ENCODE measurements at regions not wholly inside any gene's neighbourhood (a gene's known extent, or its start where the extent isn't known, plus 50 kb on each side); places are given as distances from the start of the nearest gene placed in this dataset.
"Not testable (repeated sequence)": the region's sequence is repeated elsewhere in the genome, so short reads cannot be mapped to it uniquely, and the experiment has no call there.

DNA sequence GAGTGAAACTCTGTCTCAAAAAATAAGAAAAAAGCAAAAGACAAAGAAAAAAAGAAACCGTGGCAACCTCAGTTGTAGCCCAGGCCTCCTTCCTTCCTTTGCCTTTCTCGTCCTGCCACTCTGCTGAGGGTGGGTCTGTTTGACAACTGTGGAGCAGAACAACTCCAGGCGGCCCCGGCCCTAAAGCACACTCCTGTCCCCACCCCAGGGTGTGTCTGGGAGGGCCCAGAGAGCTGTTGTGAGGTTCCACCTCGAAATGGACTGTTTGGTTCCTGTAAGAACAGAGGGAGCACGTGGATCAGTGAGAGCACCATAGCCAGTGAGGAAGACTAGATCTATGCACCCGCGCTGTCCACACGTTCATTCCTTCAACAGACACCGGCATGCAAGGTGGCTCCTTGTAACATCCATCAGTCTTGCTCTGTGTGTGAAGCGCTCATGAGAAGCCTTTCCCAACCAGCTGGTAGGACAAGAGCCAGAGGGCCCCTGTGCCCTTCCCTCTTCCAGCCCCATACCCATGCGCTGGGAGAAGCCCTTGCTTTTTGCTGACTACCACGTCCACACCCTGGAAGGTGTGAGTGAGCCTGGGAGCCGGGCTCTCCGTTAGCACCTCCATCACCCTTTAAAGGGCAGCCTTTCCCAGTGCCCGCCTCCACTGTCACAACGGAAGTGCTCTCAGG is 61.6 kb downstream of the SOWAHC start:
- BruUV-seq (replicated peaks), result no TSS peak
- H3K4me1 ChIP-seq (ENCODE audit: insufficient read depth, low read length, poor library complexity, severe bottlenecking), result no peaks in the 10 kb centered on the region
- H3K79me2 ChIP-seq (ENCODE audit: insufficient read depth, low read depth, low read length), result no peaks in the 10 kb centered on the region
- H3K9me3 ChIP-seq (ENCODE audit: low read length), result no peaks in the 10 kb centered on the region
- H2AFZ ChIP-seq (ENCODE audit: low read length), result no peak overlapping the region
- no peak overlapping the region for H3K27ac ChIP-seq (ENCODE audit: low read depth, low read length, poor library complexity, severe bottlenecking)
- no peak overlapping the region for H3K4me3 ChIP-seq (ENCODE audit: low read depth, low read length, poor library complexity, severe bottlenecking)
- CTCF ChIA-PET (ENCODE audit: unreplicated experiment), result no interaction called here
- DNase-seq (ENCODE audit: low spot score), result no peak
- TF ChIP-seq, protein P1, sequence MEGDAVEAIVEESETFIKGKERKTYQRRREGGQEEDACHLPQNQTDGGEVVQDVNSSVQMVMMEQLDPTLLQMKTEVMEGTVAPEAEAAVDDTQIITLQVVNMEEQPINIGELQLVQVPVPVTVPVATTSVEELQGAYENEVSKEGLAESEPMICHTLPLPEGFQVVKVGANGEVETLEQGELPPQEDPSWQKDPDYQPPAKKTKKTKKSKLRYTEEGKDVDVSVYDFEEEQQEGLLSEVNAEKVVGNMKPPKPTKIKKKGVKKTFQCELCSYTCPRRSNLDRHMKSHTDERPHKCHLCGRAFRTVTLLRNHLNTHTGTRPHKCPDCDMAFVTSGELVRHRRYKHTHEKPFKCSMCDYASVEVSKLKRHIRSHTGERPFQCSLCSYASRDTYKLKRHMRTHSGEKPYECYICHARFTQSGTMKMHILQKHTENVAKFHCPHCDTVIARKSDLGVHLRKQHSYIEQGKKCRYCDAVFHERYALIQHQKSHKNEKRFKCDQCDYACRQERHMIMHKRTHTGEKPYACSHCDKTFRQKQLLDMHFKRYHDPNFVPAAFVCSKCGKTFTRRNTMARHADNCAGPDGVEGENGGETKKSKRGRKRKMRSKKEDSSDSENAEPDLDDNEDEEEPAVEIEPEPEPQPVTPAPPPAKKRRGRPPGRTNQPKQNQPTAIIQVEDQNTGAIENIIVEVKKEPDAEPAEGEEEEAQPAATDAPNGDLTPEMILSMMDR (conservative IDR thresholded peaks at IDR 0.05; ENCODE audit: low read length), result no peak
- no peaks in the 10 kb centered on the region for H4K20me1 ChIP-seq (ENCODE audit: insufficient read depth, low read length)
- intact Hi-C loops (cut with micrococcal nuclease; ENCODE audit: unreplicated experiment), result no loop called here
- H3K36me3 ChIP-seq (ENCODE audit: insufficient read depth, low read length), result no peaks in the 10 kb centered on the region
- no peak overlapping the region for H3K4me2 ChIP-seq (ENCODE audit: low read length)
- POLR2A ChIA-PET, result no interaction called here
- no peaks in the 10 kb centered on the region for H3K9me2 ChIP-seq (ENCODE audit: insufficient read depth, low read length)

DNA sequence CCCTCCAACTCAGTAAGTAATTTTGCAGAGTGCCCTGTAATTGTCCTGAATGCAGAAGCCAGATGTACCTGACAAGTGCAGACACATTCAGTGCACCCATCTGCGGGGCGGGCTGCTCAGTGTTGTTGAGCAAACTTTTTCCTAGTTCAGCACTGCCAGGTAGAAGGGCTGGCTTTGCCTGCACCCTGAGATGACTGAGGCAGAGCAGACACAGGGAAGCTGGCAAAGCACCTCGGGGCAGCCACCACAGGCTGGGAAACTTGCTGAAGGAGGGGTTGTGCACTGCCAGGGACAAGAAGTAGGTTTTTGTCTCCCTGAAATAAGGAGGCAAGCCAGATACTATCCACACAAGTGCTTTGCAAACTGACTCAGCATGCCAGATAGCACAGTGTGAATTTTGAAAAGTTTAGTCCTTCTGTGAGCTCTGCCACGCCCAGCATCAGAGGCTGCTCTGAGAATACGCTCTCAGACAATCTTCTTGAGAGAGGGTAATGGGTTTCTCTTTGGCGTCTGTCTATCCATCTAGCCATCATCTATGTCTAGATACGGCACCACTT is 62.3 kb downstream of the SOWAHC start:
- Histone ChIP-seq H3K4me2 (ENCODE audit: low read length) (no peak overlapping the region), H2AFZ (ENCODE audit: low read length) (no peak overlapping the region), H3K4me1 (ENCODE audit: insufficient read depth, low read length, poor library complexity, severe bottlenecking) (no peaks in the 10 kb centered on the region), H3K9me3 (ENCODE audit: low read length) (no peaks in the 10 kb centered on the region), H4K20me1 (ENCODE audit: insufficient read depth, low read length) (no peaks in the 10 kb centered on the region), H3K79me2 (ENCODE audit: insufficient read depth, low read depth, low read length) (no peaks in the 10 kb centered on the region), H3K36me3 (ENCODE audit: insufficient read depth, low read length) (no peaks in the 10 kb centered on the region), H3K27ac (ENCODE audit: low read depth, low read length, poor library complexity, severe bottlenecking) (no peak overlapping the region), H3K4me3 (ENCODE audit: low read depth, low read length, poor library complexity, severe bottlenecking) (no peak overlapping the region), H3K9me2 (ENCODE audit: insufficient read depth, low read length) (no peaks in the 10 kb centered on the region)
- no peak for DNase-seq (ENCODE audit: low spot score)
- TF ChIP-seq, protein P1 (conservative IDR thresholded peaks at IDR 0.05; ENCODE audit: low read length), result no peak
- TF ChIP-seq EZH2phosphoT487 (IDR thresholded peaks at IDR 0.05; ENCODE audit: borderline replicate concordance, low read depth, low read length), result no peak
- POLR2A ChIA-PET, result no interaction called here
- intact Hi-C loops (cut with micrococcal nuclease; ENCODE audit: unreplicated experiment), result no loop called here
- CTCF ChIA-PET (ENCODE audit: unreplicated experiment), result no interaction called here
- BruUV-seq (replicated peaks), result no TSS peak

DNA sequence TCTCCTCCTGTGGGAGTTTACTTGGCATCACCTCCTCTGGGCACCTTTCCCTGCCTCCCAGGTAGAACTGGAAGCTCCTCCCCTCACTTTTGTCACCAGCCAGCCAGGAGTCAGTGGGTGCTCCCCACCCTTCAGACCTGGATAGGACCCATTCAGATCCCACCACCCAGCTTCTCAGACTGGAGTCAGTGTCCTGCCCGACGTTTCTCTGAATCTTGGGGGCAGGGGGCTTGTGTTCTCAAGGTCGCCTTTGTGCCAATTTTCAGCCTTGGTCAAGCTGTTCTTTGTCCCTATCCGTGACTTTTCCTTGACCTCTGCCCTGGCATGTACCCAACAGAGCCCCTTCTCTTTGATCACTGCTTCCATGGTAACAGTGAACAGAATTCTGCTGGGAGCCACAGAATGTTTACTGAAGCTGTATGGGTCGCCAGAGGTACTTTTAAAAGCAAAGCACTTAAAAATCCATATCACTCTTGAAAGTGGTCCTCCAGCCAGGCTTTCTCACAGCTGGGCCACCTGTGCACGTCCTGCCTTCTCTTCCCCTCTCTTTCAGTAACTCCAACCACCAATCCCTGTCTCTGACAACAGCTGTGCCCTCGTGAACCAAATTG is 63.1 kb downstream of the SOWAHC start:
- H3K27ac ChIP-seq (ENCODE audit: low read depth, low read length, poor library complexity, severe bottlenecking); H4K20me1 ChIP-seq (ENCODE audit: insufficient read depth, low read length); H3K4me3 ChIP-seq (ENCODE audit: low read depth, low read length, poor library complexity, severe bottlenecking); H3K4me2 ChIP-seq (ENCODE audit: low read length); POLR2A ChIA-PET; BruUV-seq (replicated peaks); H3K4me1 ChIP-seq (ENCODE audit: insufficient read depth, low read length, poor library complexity, severe bottlenecking); CTCF ChIA-PET (ENCODE audit: unreplicated experiment); intact Hi-C loops (cut with micrococcal nuclease; ENCODE audit: unreplicated experiment); H3K9me2 ChIP-seq (ENCODE audit: insufficient read depth, low read length); H2AFZ ChIP-seq (ENCODE audit: low read length); H3K79me2 ChIP-seq (ENCODE audit: insufficient read depth, low read depth, low read length); H3K9me3 ChIP-seq (ENCODE audit: low read length); DNase-seq (ENCODE audit: low spot score); H3K36me3 ChIP-seq (ENCODE audit: insufficient read depth, low read length): not testable (repeated sequence)
